ENCODE measurements at regions not wholly inside any gene's neighbourhood (a gene's known extent, or its start where the extent isn't known, plus 50 kb on each side); places are given as distances from the start of the nearest gene placed in this dataset.

- Histone ChIP-seq H3K36me3 (ENCODE audit: insufficient read depth, low read length) (no peaks in the 10 kb centered on the region), H2AFZ (ENCODE audit: low read length) (no peak overlapping the region), H4K20me1 (ENCODE audit: insufficient read depth, low read length) (no peaks in the 10 kb centered on the region), H3K27me3 (ENCODE audit: insufficient read depth, low read length) (no peaks in the 10 kb centered on the region), H3K4me1 (ENCODE audit: insufficient read depth, low read length) (no peaks in the 10 kb centered on the region), H3K9me3 (ENCODE audit: low read depth, low read length) (peaks cover 3% of the 10 kb centered on the region), H3K4me2 (ENCODE audit: insufficient read depth, low read length) (no peak overlapping the region), H3K79me2 (ENCODE audit: insufficient read depth, low read length) (no peaks in the 10 kb centered on the region), H3K4me3 (ENCODE audit: insufficient read depth, low read length) (no peak overlapping the region), H3K27ac (ENCODE audit: low read depth, low read length) (no peak overlapping the region)
- DNase-seq (ENCODE audit: insufficient read length, low spot score, missing footprints), result no peak
- no peak for TF ChIP-seq CTCF (IDR thresholded peaks at IDR 0.05; ENCODE audit: extremely low read depth, low read depth, low read length)
Observed at GRCh38 chr1:194227161-194227560, 1040.7 kb upstream of the B3GALT2 start.

- Histone ChIP-seq H4K20me1 (ENCODE audit: insufficient read depth, low read length) (no peaks in the 10 kb centered on the region), H3K4me3 (ENCODE audit: insufficient read depth, low read length) (no peak overlapping the region), H3K36me3 (ENCODE audit: insufficient read depth, low read length) (no peaks in the 10 kb centered on the region), H3K4me1 (ENCODE audit: insufficient read depth, low read length) (no peaks in the 10 kb centered on the region), H3K4me2 (ENCODE audit: insufficient read depth, low read length) (no peak overlapping the region), H3K27me3 (ENCODE audit: insufficient read depth, low read length) (no peaks in the 10 kb centered on the region), H3K9me3 (ENCODE audit: low read depth, low read length) (peaks cover 3% of the 10 kb centered on the region), H3K79me2 (ENCODE audit: insufficient read depth, low read length) (no peaks in the 10 kb centered on the region), H2AFZ (ENCODE audit: low read length) (no peak overlapping the region), H3K27ac (ENCODE audit: low read depth, low read length) (no peak overlapping the region)
- DNase-seq (ENCODE audit: insufficient read length, low spot score, missing footprints), result no peak
- TF ChIP-seq CTCF (IDR thresholded peaks at IDR 0.05; ENCODE audit: extremely low read depth, low read depth, low read length), result no peak
Observed at GRCh38 chr1:194225821-194226220, 1039.4 kb upstream of the B3GALT2 start.

GRCh38 chr1:194223596-194223995 lies 1037.2 kb upstream of the B3GALT2 start:
- no peak for DNase-seq (ENCODE audit: insufficient read length, low spot score, missing footprints)
- Histone ChIP-seq H4K20me1 (ENCODE audit: insufficient read depth, low read length) (no peaks in the 10 kb centered on the region), H3K36me3 (ENCODE audit: insufficient read depth, low read length) (no peaks in the 10 kb centered on the region), H3K4me2 (ENCODE audit: insufficient read depth, low read length) (no peak overlapping the region), H2AFZ (ENCODE audit: low read length) (no peak overlapping the region), H3K4me3 (ENCODE audit: insufficient read depth, low read length) (no peak overlapping the region), H3K9me3 (ENCODE audit: low read depth, low read length) (no peaks in the 10 kb centered on the region), H3K4me1 (ENCODE audit: insufficient read depth, low read length) (no peaks in the 10 kb centered on the region), H3K27ac (ENCODE audit: low read depth, low read length) (no peak overlapping the region), H3K27me3 (ENCODE audit: insufficient read depth, low read length) (no peaks in the 10 kb centered on the region), H3K79me2 (ENCODE audit: insufficient read depth, low read length) (no peaks in the 10 kb centered on the region)
- TF ChIP-seq CTCF (IDR thresholded peaks at IDR 0.05; ENCODE audit: extremely low read depth, low read depth, low read length), result no peak

- Histone ChIP-seq H3K4me3 (ENCODE audit: insufficient read depth, low read length) (no peak overlapping the region), H2AFZ (ENCODE audit: low read length) (no peak overlapping the region)
- TF ChIP-seq CTCF (IDR thresholded peaks at IDR 0.05; ENCODE audit: extremely low read depth, low read depth, low read length), result no peak
Observed at GRCh38 chr1:194215448-194215847, 1029.0 kb upstream of the B3GALT2 start.

More at GRCh38 chr1:194215448-194215847, 1029.0 kb upstream of the B3GALT2 start:
- Histone ChIP-seq H3K27ac (ENCODE audit: low read depth, low read length) (no peak overlapping the region), H4K20me1 (ENCODE audit: insufficient read depth, low read length) (no peaks in the 10 kb centered on the region), H3K4me1 (ENCODE audit: insufficient read depth, low read length) (no peaks in the 10 kb centered on the region), H3K36me3 (ENCODE audit: insufficient read depth, low read length) (no peaks in the 10 kb centered on the region), H3K4me2 (ENCODE audit: insufficient read depth, low read length) (no peak overlapping the region), H3K9me3 (ENCODE audit: low read depth, low read length) (no peaks in the 10 kb centered on the region), H3K27me3 (ENCODE audit: insufficient read depth, low read length) (no peaks in the 10 kb centered on the region), H3K79me2 (ENCODE audit: insufficient read depth, low read length) (no peaks in the 10 kb centered on the region)
- DNase-seq (ENCODE audit: insufficient read length, low spot score, missing footprints), result no peak

All from osteoblast (primary cell).